ENCODE measurements at regions not wholly inside any gene's neighbourhood (a gene's known extent, or its start where the extent isn't known, plus 50 kb on each side); places are given as distances from the start of the nearest gene placed in this dataset.

DNA sequence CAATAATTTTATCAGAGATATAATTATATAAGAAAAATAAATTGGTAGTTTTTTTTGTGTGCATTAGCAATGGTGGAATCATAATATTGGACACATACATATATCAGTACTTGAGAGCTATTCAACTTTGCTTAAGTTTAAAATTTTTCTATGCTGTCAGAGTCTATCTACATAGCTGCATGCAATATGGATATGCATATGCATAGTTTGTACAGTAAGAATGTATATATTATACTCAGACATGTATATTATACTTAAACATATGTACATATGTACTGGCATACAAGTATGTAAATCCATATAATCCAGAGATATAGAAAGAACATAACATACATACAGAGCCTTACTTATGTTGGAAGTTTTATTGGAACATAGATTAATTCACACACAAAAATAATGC, 1043.2 kb downstream of the EFNB2 start:
- no peak overlapping the region for H3K27ac ChIP-seq (ENCODE audit: low read depth, low read length)
- H3K9ac ChIP-seq (ENCODE audit: low read length) = no peak overlapping the region
- no peaks in the 10 kb centered on the region for H3K27me3 ChIP-seq (ENCODE audit: insufficient read depth, low read length)
- TF ChIP-seq TCF7L2 (IDR thresholded peaks at IDR 0.05; ENCODE audit: borderline replicate concordance, extremely low read depth, insufficient read depth, insufficient read length) (no peak), CEBPB (IDR thresholded peaks at IDR 0.05; ENCODE audit: low read depth) (no peak), SRF (IDR thresholded peaks at IDR 0.05; ENCODE audit: low read depth) (no peak), JUND (IDR thresholded peaks at IDR 0.05) (no peak), ELF1 (IDR thresholded peaks at IDR 0.05; ENCODE audit: borderline replicate concordance, low read depth) (no peak), FOSL1 (IDR thresholded peaks at IDR 0.05; ENCODE audit: low read depth) (no peak), RAD21 (IDR thresholded peaks at IDR 0.05; ENCODE audit: low read depth) (no peak), ZNF274 (IDR thresholded peaks at IDR 0.05; ENCODE audit: low read depth, low read length) (no peak), EGR1 (IDR thresholded peaks at IDR 0.05; ENCODE audit: low read depth) (no peak), EZH2phosphoT487 (IDR thresholded peaks at IDR 0.05; ENCODE audit: borderline replicate concordance) (no peak)
- TF ChIP-seq, protein P1, sequence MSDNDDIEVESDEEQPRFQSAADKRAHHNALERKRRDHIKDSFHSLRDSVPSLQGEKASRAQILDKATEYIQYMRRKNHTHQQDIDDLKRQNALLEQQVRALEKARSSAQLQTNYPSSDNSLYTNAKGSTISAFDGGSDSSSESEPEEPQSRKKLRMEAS (IDR thresholded peaks at IDR 0.05) = no peak
- no peaks in the 10 kb centered on the region for H3K9me2 ChIP-seq (ENCODE audit: insufficient read depth)
- H3K4me1 ChIP-seq (ENCODE audit: control insufficient read depth in 1 of 2, insufficient read depth in 2 of 2, low read length in 2 of 2) = no peaks in the 10 kb centered on the region
- H4K20me1 ChIP-seq (ENCODE audit: insufficient read depth) = no peaks in the 10 kb centered on the region
- ChIA-PET CTCF (no interaction called here), RAD21 (ENCODE audit: low non-redundant PET in 1 of 2, low total read pairs in 2 of 2, uncharacterized antibody in 2 of 2, unreplicated experiment in 2 of 2) (no interaction called here), POLR2A (no interaction called here)
- no peak overlapping the region for H3K4me3 ChIP-seq (replicated peaks in 1 of 2; ENCODE audit: low read depth in 1 of 2, low read length in 2 of 2)
- no peak for ATAC-seq
- H3K36me3 ChIP-seq (ENCODE audit: control insufficient read depth in 1 of 2, insufficient read depth in 2 of 2, low read length in 2 of 2) = no peaks in the 10 kb centered on the region
- BruUV-seq (replicated peaks) = no TSS peak
- no peak for DNase-seq (ENCODE audit: low read depth, low spot score)
- intact Hi-C loops (cut with micrococcal nuclease) = no loop called here
- no peaks in the 10 kb centered on the region for H3K79me2 ChIP-seq (ENCODE audit: insufficient read depth, low read length)
- H3K4me2 ChIP-seq (ENCODE audit: low read length) = no peak overlapping the region
- H3K9me3 ChIP-seq (ENCODE audit: control insufficient read depth in 1 of 2, insufficient read depth in 1 of 2, low read depth in 1 of 2, low read length in 2 of 2) = no peaks in the 10 kb centered on the region
- no peak overlapping the region for H2AFZ ChIP-seq (ENCODE audit: low read depth, low read length, poor library complexity, severe bottlenecking)

DNA sequence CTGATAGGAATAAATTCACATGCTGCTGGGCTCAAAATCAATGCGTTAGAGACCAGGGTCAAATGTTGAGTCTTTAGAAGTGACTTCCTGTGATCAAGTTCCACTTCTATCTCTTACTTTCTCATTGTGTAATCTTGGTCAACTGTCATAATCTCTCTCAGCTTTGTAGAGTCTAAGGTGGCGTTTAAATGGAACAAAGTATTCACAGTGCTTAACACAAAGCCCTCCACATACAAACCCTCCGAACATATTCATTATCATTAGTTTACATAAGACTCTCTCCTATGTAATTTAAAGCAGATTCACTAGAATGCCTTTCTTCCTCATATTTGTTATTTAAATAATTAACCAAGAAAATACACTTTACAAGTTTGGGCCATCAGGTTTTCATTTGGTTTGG, 1044.1 kb downstream of the EFNB2 start:
- no peak overlapping the region for H3K4me3 ChIP-seq (replicated peaks in 1 of 2; ENCODE audit: low read depth in 1 of 2, low read length in 2 of 2)
- no peaks in the 10 kb centered on the region for H4K20me1 ChIP-seq (ENCODE audit: insufficient read depth)
- TF ChIP-seq, protein P2, sequence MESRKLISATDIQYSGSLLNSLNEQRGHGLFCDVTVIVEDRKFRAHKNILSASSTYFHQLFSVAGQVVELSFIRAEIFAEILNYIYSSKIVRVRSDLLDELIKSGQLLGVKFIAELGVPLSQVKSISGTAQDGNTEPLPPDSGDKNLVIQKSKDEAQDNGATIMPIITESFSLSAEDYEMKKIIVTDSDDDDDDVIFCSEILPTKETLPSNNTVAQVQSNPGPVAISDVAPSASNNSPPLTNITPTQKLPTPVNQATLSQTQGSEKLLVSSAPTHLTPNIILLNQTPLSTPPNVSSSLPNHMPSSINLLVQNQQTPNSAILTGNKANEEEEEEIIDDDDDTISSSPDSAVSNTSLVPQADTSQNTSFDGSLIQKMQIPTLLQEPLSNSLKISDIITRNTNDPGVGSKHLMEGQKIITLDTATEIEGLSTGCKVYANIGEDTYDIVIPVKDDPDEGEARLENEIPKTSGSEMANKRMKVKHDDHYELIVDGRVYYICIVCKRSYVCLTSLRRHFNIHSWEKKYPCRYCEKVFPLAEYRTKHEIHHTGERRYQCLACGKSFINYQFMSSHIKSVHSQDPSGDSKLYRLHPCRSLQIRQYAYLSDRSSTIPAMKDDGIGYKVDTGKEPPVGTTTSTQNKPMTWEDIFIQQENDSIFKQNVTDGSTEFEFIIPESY (IDR thresholded peaks at IDR 0.05; ENCODE audit: extremely low read depth, insufficient replicate concordance, low read length) = no peak
- TF ChIP-seq, protein P3, sequence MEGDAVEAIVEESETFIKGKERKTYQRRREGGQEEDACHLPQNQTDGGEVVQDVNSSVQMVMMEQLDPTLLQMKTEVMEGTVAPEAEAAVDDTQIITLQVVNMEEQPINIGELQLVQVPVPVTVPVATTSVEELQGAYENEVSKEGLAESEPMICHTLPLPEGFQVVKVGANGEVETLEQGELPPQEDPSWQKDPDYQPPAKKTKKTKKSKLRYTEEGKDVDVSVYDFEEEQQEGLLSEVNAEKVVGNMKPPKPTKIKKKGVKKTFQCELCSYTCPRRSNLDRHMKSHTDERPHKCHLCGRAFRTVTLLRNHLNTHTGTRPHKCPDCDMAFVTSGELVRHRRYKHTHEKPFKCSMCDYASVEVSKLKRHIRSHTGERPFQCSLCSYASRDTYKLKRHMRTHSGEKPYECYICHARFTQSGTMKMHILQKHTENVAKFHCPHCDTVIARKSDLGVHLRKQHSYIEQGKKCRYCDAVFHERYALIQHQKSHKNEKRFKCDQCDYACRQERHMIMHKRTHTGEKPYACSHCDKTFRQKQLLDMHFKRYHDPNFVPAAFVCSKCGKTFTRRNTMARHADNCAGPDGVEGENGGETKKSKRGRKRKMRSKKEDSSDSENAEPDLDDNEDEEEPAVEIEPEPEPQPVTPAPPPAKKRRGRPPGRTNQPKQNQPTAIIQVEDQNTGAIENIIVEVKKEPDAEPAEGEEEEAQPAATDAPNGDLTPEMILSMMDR (IDR thresholded peaks at IDR 0.05 in 2 of 3, conservative IDR thresholded peaks at IDR 0.05 in 1 of 3; ENCODE audit: borderline replicate concordance in 1 of 3, insufficient read depth in 1 of 3, low read depth in 2 of 3, low read length in 2 of 3) = no peak
- TF ChIP-seq, protein P1 (IDR thresholded peaks at IDR 0.05) = no peak
- TF ChIP-seq CBX3 (IDR thresholded peaks at IDR 0.05; ENCODE audit: low read depth) (no peak), ELF1 (IDR thresholded peaks at IDR 0.05; ENCODE audit: borderline replicate concordance, low read depth) (no peak), RAD21 (IDR thresholded peaks at IDR 0.05; ENCODE audit: low read depth) (no peak), JUND (IDR thresholded peaks at IDR 0.05) (no peak)
- RAD21 ChIA-PET (ENCODE audit: low non-redundant PET in 1 of 2, low total read pairs in 2 of 2, uncharacterized antibody in 2 of 2, unreplicated experiment in 2 of 2) = no interaction called here
- no peak overlapping the region for H3K4me2 ChIP-seq (ENCODE audit: low read length)
- POLR2A ChIA-PET = no interaction called here
- H3K27me3 ChIP-seq (ENCODE audit: insufficient read depth, low read length) = no peaks in the 10 kb centered on the region
- no TSS peak for BruUV-seq (replicated peaks)
- no peaks in the 10 kb centered on the region for H3K36me3 ChIP-seq (ENCODE audit: control insufficient read depth in 1 of 2, insufficient read depth in 2 of 2, low read length in 2 of 2)
- no peaks in the 10 kb centered on the region for H3K4me1 ChIP-seq (ENCODE audit: control insufficient read depth in 1 of 2, insufficient read depth in 2 of 2, low read length in 2 of 2)
- intact Hi-C loops (cut with micrococcal nuclease) = no loop called here
- peak overlapping the region; percentile 25 for H2AFZ ChIP-seq (ENCODE audit: low read depth, low read length, poor library complexity, severe bottlenecking)
- H3K9ac ChIP-seq (ENCODE audit: low read length) = no peak overlapping the region
- H3K27ac ChIP-seq (ENCODE audit: low read depth, low read length) = no peak overlapping the region
- ATAC-seq (no peak), DNase-seq (ENCODE audit: low read depth, low spot score) (no peak)
- H3K79me2 ChIP-seq (ENCODE audit: insufficient read depth, low read length) = no peaks in the 10 kb centered on the region
- no peaks in the 10 kb centered on the region for H3K9me3 ChIP-seq (ENCODE audit: control insufficient read depth in 1 of 2, insufficient read depth in 1 of 2, low read depth in 1 of 2, low read length in 2 of 2)
- CTCF ChIA-PET = no interaction called here
- no peaks in the 10 kb centered on the region for H3K9me2 ChIP-seq (ENCODE audit: insufficient read depth)

All from HCT116 (cell line).